Smooth muscle cell of the brain vasculature (primary cell): ENCODE measurements at regions not wholly inside any gene's neighbourhood (a gene's known extent, or its start where the extent isn't known, plus 50 kb on each side); places are given as distances from the start of the nearest gene placed in this dataset.
"Not testable (repeated sequence)": the region's sequence is repeated elsewhere in the genome, so short reads cannot be mapped to it uniquely, and the experiment has no call there.

Experiments used
- DNase-seq: peaks from one replicate; pipeline ENCODE4 v3.0.0-alpha.2; 2012; ENCODE audit warnings: low read depth, low spot score

GRCh38 chrX:121433289-121433688, 385.9 kb downstream of the GLUD2 start:
- DNase-seq = no peak

GRCh38 chrX:121437666-121438065, 390.3 kb downstream of the GLUD2 start:
- DNase-seq = not testable (repeated sequence)

- no peak for DNase-seq
These were observed 408.5 kb downstream of the GLUD2 start for GRCh38 chrX:121455890-121456289.

GRCh38 chrX:121456315-121456714, 408.9 kb downstream of the GLUD2 start:
- no peak for DNase-seq

GRCh38 chrX:121457096-121457495, 409.7 kb downstream of the GLUD2 start:
- DNase-seq = no peak

GRCh38 chrX:121479406-121479805, 432.0 kb downstream of the GLUD2 start:
- DNase-seq = no peak

- DNase-seq = no peak
These were observed 449.6 kb downstream of the GLUD2 start for GRCh38 chrX:121496966-121497365.

GRCh38 chrX:121504153-121504552, 456.7 kb downstream of the GLUD2 start:
- no peak for DNase-seq

GRCh38 chrX:121546317-121546716, 498.9 kb downstream of the GLUD2 start:
- no peak for DNase-seq

- DNase-seq = no peak
These were observed 511.5 kb downstream of the GLUD2 start for GRCh38 chrX:121558886-121559285.

GRCh38 chrX:121562616-121563015, 515.2 kb downstream of the GLUD2 start:
- no peak for DNase-seq

- DNase-seq = no peak
These were observed 522.2 kb downstream of the GLUD2 start for GRCh38 chrX:121569609-121570008.

GRCh38 chrX:121570072-121570841, 522.8 kb downstream of the GLUD2 start:
- no peak for DNase-seq

- no peak for DNase-seq
These were observed 523.9 kb downstream of the GLUD2 start for GRCh38 chrX:121571333-121571732.

- not testable (repeated sequence) for DNase-seq
These were observed 527.0 kb downstream of the GLUD2 start for GRCh38 chrX:121574384-121574783.

GRCh38 chrX:121579016-121579760, 531.8 kb downstream of the GLUD2 start:
- peak; percentile 1 for DNase-seq

- DNase-seq = no peak
These were observed 534.5 kb downstream of the GLUD2 start for GRCh38 chrX:121581885-121582284.

- DNase-seq = no peak
These were observed 538.2 kb downstream of the GLUD2 start for GRCh38 chrX:121585626-121586025.

- no peak for DNase-seq
These were observed 545.5 kb downstream of the GLUD2 start for GRCh38 chrX:121592884-121593283.

- no peak for DNase-seq
These were observed 550.9 kb downstream of the GLUD2 start for GRCh38 chrX:121598356-121598755.

- no peak for DNase-seq
These were observed 587.7 kb downstream of the GLUD2 start for GRCh38 chrX:121635141-121635540.

GRCh38 chrX:121639781-121640180, 592.4 kb downstream of the GLUD2 start:
- no peak for DNase-seq

- DNase-seq = peak; percentile 12
These were observed 594.1 kb downstream of the GLUD2 start for GRCh38 chrX:121641560-121641959.
